ENCODE measurements at regions not wholly inside any gene's neighbourhood (a gene's known extent, or its start where the extent isn't known, plus 50 kb on each side); places are given as distances from the start of the nearest gene placed in this dataset.

GRCh38 chr7:79529214-79529880, 75.9 kb upstream of the MAGI2 start:
- TF ChIP-seq CTCF (IDR thresholded peaks at IDR 0.05; ENCODE audit: insufficient read depth, low read depth, low read length) = no peak
- H3K4me3 ChIP-seq (ENCODE audit: low read depth, low read length) = no peak overlapping the region
- DNase-seq (ENCODE audit: low read depth) = no peak

GRCh38 chr7:79528421-79528820, 75.0 kb upstream of the MAGI2 start:
- no peak for TF ChIP-seq CTCF (IDR thresholded peaks at IDR 0.05; ENCODE audit: insufficient read depth, low read depth, low read length)
- no peak overlapping the region for H3K4me3 ChIP-seq (ENCODE audit: low read depth, low read length)
- DNase-seq (ENCODE audit: low read depth) = no peak

DNA sequence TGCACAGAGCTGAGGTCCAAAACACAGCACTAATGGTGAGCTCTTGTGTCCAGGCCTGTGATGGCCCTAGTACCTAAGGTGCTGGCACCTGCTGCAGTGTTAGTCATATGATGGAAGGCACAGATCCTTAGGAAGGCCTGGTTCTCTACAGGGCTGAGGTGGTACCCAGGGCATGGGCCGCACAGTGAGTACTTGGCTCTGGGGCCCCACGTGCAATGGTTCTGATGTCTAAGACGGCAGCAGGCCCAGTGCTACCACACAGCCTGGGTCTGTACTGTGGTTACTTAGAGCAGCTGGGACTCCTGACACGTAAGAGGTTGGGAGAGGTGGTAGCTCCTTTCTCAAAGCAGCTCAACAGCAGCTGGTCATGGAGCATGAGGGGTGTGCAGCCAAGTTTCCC, 70.6 kb upstream of the MAGI2 start:
- no peak for TF ChIP-seq CTCF (IDR thresholded peaks at IDR 0.05; ENCODE audit: insufficient read depth, low read depth, low read length)
- no peak overlapping the region for H3K4me3 ChIP-seq (ENCODE audit: low read depth, low read length)
- no peak for DNase-seq (ENCODE audit: low read depth)

- peak; percentile 24 for DNase-seq (ENCODE audit: low read depth)
- TF ChIP-seq CTCF (IDR thresholded peaks at IDR 0.05; ENCODE audit: insufficient read depth, low read depth, low read length) = no peak
- H3K4me3 ChIP-seq (ENCODE audit: low read depth, low read length) = no peak overlapping the region
Measured at GRCh38 chr7:79523436-79523835, 70.0 kb upstream of the MAGI2 start.

GRCh38 chr7:79520543-79520942, 67.1 kb upstream of the MAGI2 start:
- H3K4me3 ChIP-seq (ENCODE audit: low read depth, low read length) = no peak overlapping the region
- no peak for TF ChIP-seq CTCF (IDR thresholded peaks at IDR 0.05; ENCODE audit: insufficient read depth, low read depth, low read length)
- no peak for DNase-seq (ENCODE audit: low read depth)

DNA sequence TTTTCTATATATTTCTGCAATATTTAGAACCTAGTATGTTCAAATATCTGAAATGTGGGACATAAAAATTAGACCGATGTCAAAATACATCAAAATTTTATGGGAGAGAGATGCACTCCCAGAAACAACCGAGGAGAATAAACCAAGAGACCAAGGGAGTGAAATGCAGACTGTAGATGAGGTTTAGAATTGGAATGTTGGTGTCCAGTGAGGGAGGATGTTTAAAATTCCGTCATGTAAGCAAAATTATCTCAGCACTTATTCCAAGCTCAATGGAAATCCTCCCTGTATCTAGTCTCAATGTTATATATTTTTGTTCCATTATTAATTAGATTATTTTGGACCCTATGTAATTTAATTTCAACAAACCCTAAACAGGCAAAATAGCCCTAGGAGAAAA, 61.9 kb upstream of the MAGI2 start:
- TF ChIP-seq CTCF (IDR thresholded peaks at IDR 0.05; ENCODE audit: insufficient read depth, low read depth, low read length) = no peak
- peak; percentile 68 for DNase-seq (ENCODE audit: low read depth)
- no peak overlapping the region for H3K4me3 ChIP-seq (ENCODE audit: low read depth, low read length)

- no peak for TF ChIP-seq CTCF (IDR thresholded peaks at IDR 0.05; ENCODE audit: insufficient read depth, low read depth, low read length)
- DNase-seq (ENCODE audit: low read depth) = peak; percentile 52
- H3K4me3 ChIP-seq (ENCODE audit: low read depth, low read length) = no peak overlapping the region
Measured at GRCh38 chr7:79513261-79513660, 59.8 kb upstream of the MAGI2 start.
